ENCODE measurements at regions not wholly inside any gene's neighbourhood (a gene's known extent, or its start where the extent isn't known, plus 50 kb on each side); places are given as distances from the start of the nearest gene placed in this dataset.
"Not testable (repeated sequence)": the region's sequence is repeated elsewhere in the genome, so short reads cannot be mapped to it uniquely, and the experiment has no call there.

DNA sequence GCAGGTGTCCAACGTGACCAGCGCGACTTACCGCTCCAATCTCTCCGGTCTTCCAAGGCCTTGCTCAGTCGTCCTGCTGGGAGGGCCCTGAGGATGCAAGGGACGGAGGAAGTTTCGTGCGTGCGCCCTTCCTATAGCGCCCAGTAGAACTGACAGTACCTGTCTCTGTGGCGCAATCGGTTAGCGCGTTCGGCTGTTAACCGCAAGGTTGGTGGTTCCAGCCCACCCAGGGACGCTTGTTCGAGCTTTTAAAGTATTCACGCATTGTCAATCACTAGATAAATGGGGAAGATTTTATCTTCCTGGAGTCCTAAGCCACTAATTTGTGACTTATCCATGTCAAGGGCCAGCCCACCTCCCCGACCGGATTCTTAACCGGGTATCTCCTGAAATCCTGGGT lies 141.1 kb upstream of the NOTCH2NLA start:
- TF ChIP-seq, protein P1, sequence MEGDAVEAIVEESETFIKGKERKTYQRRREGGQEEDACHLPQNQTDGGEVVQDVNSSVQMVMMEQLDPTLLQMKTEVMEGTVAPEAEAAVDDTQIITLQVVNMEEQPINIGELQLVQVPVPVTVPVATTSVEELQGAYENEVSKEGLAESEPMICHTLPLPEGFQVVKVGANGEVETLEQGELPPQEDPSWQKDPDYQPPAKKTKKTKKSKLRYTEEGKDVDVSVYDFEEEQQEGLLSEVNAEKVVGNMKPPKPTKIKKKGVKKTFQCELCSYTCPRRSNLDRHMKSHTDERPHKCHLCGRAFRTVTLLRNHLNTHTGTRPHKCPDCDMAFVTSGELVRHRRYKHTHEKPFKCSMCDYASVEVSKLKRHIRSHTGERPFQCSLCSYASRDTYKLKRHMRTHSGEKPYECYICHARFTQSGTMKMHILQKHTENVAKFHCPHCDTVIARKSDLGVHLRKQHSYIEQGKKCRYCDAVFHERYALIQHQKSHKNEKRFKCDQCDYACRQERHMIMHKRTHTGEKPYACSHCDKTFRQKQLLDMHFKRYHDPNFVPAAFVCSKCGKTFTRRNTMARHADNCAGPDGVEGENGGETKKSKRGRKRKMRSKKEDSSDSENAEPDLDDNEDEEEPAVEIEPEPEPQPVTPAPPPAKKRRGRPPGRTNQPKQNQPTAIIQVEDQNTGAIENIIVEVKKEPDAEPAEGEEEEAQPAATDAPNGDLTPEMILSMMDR (IDR thresholded peaks at IDR 0.05; ENCODE audit: low read length): not testable (repeated sequence)
- TF ChIP-seq EZH2 (IDR thresholded peaks at IDR 0.05; ENCODE audit: borderline replicate concordance, low read length): not testable (repeated sequence)
